Esophagus muscularis mucosa (tissue), 4 donors: ENCODE measurements at regions not wholly inside any gene's neighbourhood (a gene's known extent, or its start where the extent isn't known, plus 50 kb on each side); places are given as distances from the start of the nearest gene placed in this dataset.

Experiments
- DNase-seq: peaks from one replicate; pipeline ENCODE4 v3.0.0-alpha.2; 2017; ENCODE audit errors: extremely low spot score
- H3K27ac ChIP-seq, 4 donors: fragments of 200-600 bp; sonication (generic); replicated peaks in 1 of 4; 1 replicate in 3 of 4; 2 replicates in 1 of 4; pipeline ENCODE4 v1.5.1; 2016 to 2019; ENCODE audit warnings: mild to moderate bottlenecking in 1 of 4
- H3K27me3 ChIP-seq, 4 donors: fragments of 200-600 bp; sonication (generic); one replicate each; pipeline versions ENCODE4 v1.5.1 to v1.6.0; 2016 to 2019
- H3K36me3 ChIP-seq, 4 donors: fragments of 200-600 bp; sonication (generic); one replicate each; pipeline ENCODE4 v1.5.1; 2016 to 2019
- H3K4me1 ChIP-seq, 4 donors: fragments of 200-600 bp; sonication (generic); one replicate each; pipeline ENCODE4 v1.5.1; 2016 to 2019
- H3K4me3 ChIP-seq, 4 donors: fragments of 200-600 bp; sonication (generic); 1 replicate in 2 of 4; 2 replicates in 2 of 4; pipeline ENCODE4 v1.5.1; 2016 to 2019; ENCODE audit warnings: mild to moderate bottlenecking in 4 of 4, moderate library complexity in 1 of 4
- H3K9me3 ChIP-seq, 4 donors: fragments of 200-600 bp; sonication (generic); 1 replicate in 3 of 4; 2 replicates in 1 of 4; pipeline ENCODE4 v1.5.1; 2016 to 2019
- CTCF ChIP-seq, 3 experiments: fragments of 200-600 bp in 2 of 3; fragments of 450-650 bp in 1 of 3; sonication (generic) in 2 of 3; IDR thresholded peaks; one replicate each; pipeline ENCODE4 v1.5.1; 2017 to 2019; ENCODE audit warnings: antibody characterized with exemption in 3 of 3, mild to moderate bottlenecking in 2 of 3, moderate library complexity in 1 of 3
- EP300 ChIP-seq: sonication (generic); formaldehyde crosslinking; IDR thresholded peaks from one replicate; pipeline ENCODE4 v1.6.1; 2017; ENCODE audit warnings: antibody characterized with exemption
- POLR2A ChIP-seq: fragments of 450-650 bp; IDR thresholded peaks from one replicate; pipeline ENCODE4 v1.6.1; 2017; ENCODE audit warnings: antibody characterized with exemption, moderate library complexity, mild to moderate bottlenecking, low read depth
- POLR2AphosphoS5 ChIP-seq, 2 donors: sonication (generic); formaldehyde crosslinking; IDR thresholded peaks; one replicate each; pipeline ENCODE4 v1.6.1; 2017; ENCODE audit warnings: antibody characterized with exemption in 2 of 2
- WGBS: methylation state at CpG from one replicate; pipeline ENCODE4 v1.1.5; 2018; 5-methylcytosine and 5-hydroxymethylcytosine counted together
- intact Hi-C: fragments of 100-400 bp; cut with DNase I; formaldehyde crosslinking; loops from one replicate; pipeline ENCODE4 v1.15.1; 2023

- H3K4me1 ChIP-seq: no peaks in the 10 kb centered on the region
- intact Hi-C loops: no loop called here
Measured at GRCh38 chr1:194538453-194538852, 1352.0 kb upstream of the B3GALT2 start.

GRCh38 chr1:194537521-194537920 is 1351.1 kb upstream of the B3GALT2 start:
- DNase-seq: no peak
- no peaks in the 10 kb centered on the region for H3K9me3 ChIP-seq
- no peak for TF ChIP-seq EP300
- no peak for TF ChIP-seq POLR2AphosphoS5 (IDR thresholded peaks at IDR 0.05)
- no peak for TF ChIP-seq POLR2A
- TF ChIP-seq CTCF (IDR thresholded peaks at IDR 0.05): no peak
- intact Hi-C loops: no loop called here
- H3K4me1 ChIP-seq: no peaks in the 10 kb centered on the region
- no peaks in the 10 kb centered on the region for H3K36me3 ChIP-seq
- H3K4me3 ChIP-seq: no peak overlapping the region
- no peaks in the 10 kb centered on the region for H3K27me3 ChIP-seq
- H3K27ac ChIP-seq: no peak overlapping the region

More at GRCh38 chr1:194538453-194538852, 1352.0 kb upstream of the B3GALT2 start:
- H3K9me3 ChIP-seq: no peaks in the 10 kb centered on the region
- TF ChIP-seq POLR2A (no peak), EP300 (no peak), CTCF (IDR thresholded peaks at IDR 0.05) (no peak), POLR2AphosphoS5 (IDR thresholded peaks at IDR 0.05) (no peak)
- H3K27ac ChIP-seq: no peak overlapping the region
- DNase-seq: no peak
- H3K36me3 ChIP-seq: no peaks in the 10 kb centered on the region
- no peak overlapping the region for H3K4me3 ChIP-seq
- 64% methylated on average over 2 of the region's 2 CpGs for WGBS
- no peaks in the 10 kb centered on the region for H3K27me3 ChIP-seq

- TF ChIP-seq POLR2A (no peak), CTCF (IDR thresholded peaks at IDR 0.05) (no peak)
- H3K27ac ChIP-seq: no peak overlapping the region
- no peak for DNase-seq
- intact Hi-C loops: no loop called here
- H3K36me3 ChIP-seq: no peaks in the 10 kb centered on the region
- no peak overlapping the region for H3K4me3 ChIP-seq
- H3K4me1 ChIP-seq: no peaks in the 10 kb centered on the region
- H3K27me3 ChIP-seq: no peaks in the 10 kb centered on the region
- WGBS: 54% methylated on average over 6 of the region's 6 CpGs
- no peaks in the 10 kb centered on the region for H3K9me3 ChIP-seq
Measured at GRCh38 chr1:194535369-194535768, 1349.0 kb upstream of the B3GALT2 start.

- Histone ChIP-seq H3K36me3 (no peaks in the 10 kb centered on the region), H3K27me3 (no peaks in the 10 kb centered on the region), H3K4me3 (no peak overlapping the region), H3K9me3 (no peaks in the 10 kb centered on the region), H3K27ac (no peak overlapping the region), H3K4me1 (no peaks in the 10 kb centered on the region)
- DNase-seq: no peak
- WGBS: 76% methylated on average over 6 of the region's 6 CpGs
- TF ChIP-seq EP300 (no peak), POLR2A (no peak), POLR2AphosphoS5 (IDR thresholded peaks at IDR 0.05) (no peak), CTCF (IDR thresholded peaks at IDR 0.05) (no peak)
- intact Hi-C loops: no loop called here
Measured at GRCh38 chr1:194534784-194535183, 1348.4 kb upstream of the B3GALT2 start.

- WGBS: 83% methylated on average over 2 of the region's 2 CpGs
- no peak for DNase-seq
- Histone ChIP-seq H3K9me3 (no peaks in the 10 kb centered on the region), H3K36me3 (no peaks in the 10 kb centered on the region), H3K4me1 (no peaks in the 10 kb centered on the region), H3K27me3 (no peaks in the 10 kb centered on the region), H3K27ac (no peak overlapping the region), H3K4me3 (no peak overlapping the region)
- intact Hi-C loops: no loop called here
- TF ChIP-seq POLR2A (no peak), CTCF (IDR thresholded peaks at IDR 0.05) (no peak), POLR2AphosphoS5 (IDR thresholded peaks at IDR 0.05) (no peak), EP300 (no peak)
Measured at GRCh38 chr1:194533641-194534040, 1347.2 kb upstream of the B3GALT2 start.
